ENCODE measurements at regions not wholly inside any gene's neighbourhood (a gene's known extent, or its start where the extent isn't known, plus 50 kb on each side); places are given as distances from the start of the nearest gene placed in this dataset.

- TF ChIP-seq, protein P1, sequence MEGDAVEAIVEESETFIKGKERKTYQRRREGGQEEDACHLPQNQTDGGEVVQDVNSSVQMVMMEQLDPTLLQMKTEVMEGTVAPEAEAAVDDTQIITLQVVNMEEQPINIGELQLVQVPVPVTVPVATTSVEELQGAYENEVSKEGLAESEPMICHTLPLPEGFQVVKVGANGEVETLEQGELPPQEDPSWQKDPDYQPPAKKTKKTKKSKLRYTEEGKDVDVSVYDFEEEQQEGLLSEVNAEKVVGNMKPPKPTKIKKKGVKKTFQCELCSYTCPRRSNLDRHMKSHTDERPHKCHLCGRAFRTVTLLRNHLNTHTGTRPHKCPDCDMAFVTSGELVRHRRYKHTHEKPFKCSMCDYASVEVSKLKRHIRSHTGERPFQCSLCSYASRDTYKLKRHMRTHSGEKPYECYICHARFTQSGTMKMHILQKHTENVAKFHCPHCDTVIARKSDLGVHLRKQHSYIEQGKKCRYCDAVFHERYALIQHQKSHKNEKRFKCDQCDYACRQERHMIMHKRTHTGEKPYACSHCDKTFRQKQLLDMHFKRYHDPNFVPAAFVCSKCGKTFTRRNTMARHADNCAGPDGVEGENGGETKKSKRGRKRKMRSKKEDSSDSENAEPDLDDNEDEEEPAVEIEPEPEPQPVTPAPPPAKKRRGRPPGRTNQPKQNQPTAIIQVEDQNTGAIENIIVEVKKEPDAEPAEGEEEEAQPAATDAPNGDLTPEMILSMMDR (IDR thresholded peaks at IDR 0.05) = no peak
- no peak for TF ChIP-seq POLR2A (IDR thresholded peaks at IDR 0.05)
Observed at GRCh38 chr2:195501746-195502145, 155.3 kb upstream of the SLC39A10 start.

Data from stomach (tissue), 4 donors.